ENCODE measurements at regions not wholly inside any gene's neighbourhood (a gene's known extent, or its start where the extent isn't known, plus 50 kb on each side); places are given as distances from the start of the nearest gene placed in this dataset.

DNA sequence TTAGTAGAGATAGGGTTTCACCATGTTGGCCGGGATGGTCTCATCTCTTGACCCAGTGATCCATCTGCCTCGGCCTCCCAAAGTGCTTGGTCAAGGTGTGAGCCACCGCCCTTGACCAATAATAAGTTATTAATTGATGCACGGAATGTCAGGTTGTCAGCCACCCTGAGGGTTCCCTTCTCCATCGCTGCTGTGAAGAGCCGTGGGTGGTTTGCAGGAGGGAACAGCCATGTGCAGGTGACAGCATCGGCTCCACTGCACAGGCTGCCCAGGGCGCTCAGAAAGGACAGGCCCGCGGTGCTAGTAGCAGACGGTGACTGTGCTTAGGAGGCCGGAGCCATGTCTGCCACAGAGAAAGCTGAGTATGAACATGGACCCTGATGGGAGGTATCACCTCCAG is 814.0 kb downstream of the BRD1 start:
- Histone ChIP-seq H3K27ac (ENCODE audit: extremely low read length, insufficient read depth, low read length) (no peak overlapping the region), H3K79me2 (ENCODE audit: insufficient read depth, low read length) (no peaks in the 10 kb centered on the region), H3K36me3 (replicated peaks in 1 of 2; ENCODE audit: control insufficient read depth in 1 of 2, insufficient read depth in 2 of 2, low read length in 2 of 2) (no peaks in the 10 kb centered on the region), H3K27me3 (ENCODE audit: control insufficient read depth in 1 of 2, insufficient read depth in 2 of 2, low read length in 2 of 2) (peaks cover 5 to 78% of the 10 kb centered on the region in 2 experiments; a peak in 4 of 5 replicates), H2AFZ (ENCODE audit: low read length) (no peak overlapping the region), H3K4me2 (ENCODE audit: low read depth, low read length) (no peak overlapping the region), H3K9ac (ENCODE audit: insufficient read depth, low read depth, low read length) (no peak overlapping the region), H3K4me1 (ENCODE audit: insufficient read depth, low read length) (peaks cover 17% of the 10 kb centered on the region), H3K9me3 (ENCODE audit: low read length) (no peaks in the 10 kb centered on the region), H4K20me1 (ENCODE audit: insufficient read depth, low read length) (no peaks in the 10 kb centered on the region), H3K4me3 (replicated peaks in 1 of 3; ENCODE audit: insufficient read depth in 1 of 3, low read depth in 2 of 3, low read length in 3 of 3) (no peak overlapping the region)
- ChIA-PET POLR2A (no interaction called here), CTCF (ENCODE audit: low intra/inter-chr PET ratio, low total read pairs) (no interaction called here)
- 44% methylated on average over 8 of the region's 12 CpGs for WGBS (ENCODE audit: low lambda C conversion rate)
- in situ Hi-C loops (cut with HindIII; ENCODE audit: extremely low pct_ligation_motif_present, low pct_unique_long_range_greater_than_20kb) (no loop called here), intact Hi-C loops (cut with micrococcal nuclease; ENCODE audit: unreplicated experiment) (no loop called here)
- DNase-seq (ENCODE audit: low spot score) (no peak), FAIRE-seq (no peak), ATAC-seq (no peak)
- TF ChIP-seq ZNF263 (CRISPR knock-in tag; IDR thresholded peaks at IDR 0.05) (no peak), REL (CRISPR knock-in tag; conservative IDR thresholded peaks at IDR 0.05) (no peak), NPAS2 (CRISPR knock-in tag; IDR thresholded peaks at IDR 0.05; ENCODE audit: borderline replicate concordance) (no peak), MTF1 (CRISPR knock-in tag; IDR thresholded peaks at IDR 0.05) (no peak), HOXA7 (CRISPR knock-in tag; IDR thresholded peaks at IDR 0.05) (no peak), MBD4 (IDR thresholded peaks at IDR 0.05; ENCODE audit: borderline replicate concordance, low read length) (no peak), ZNF614 (CRISPR knock-in tag; IDR thresholded peaks at IDR 0.05; ENCODE audit: borderline replicate concordance) (no peak), ZNF143 (CRISPR knock-in tag; IDR thresholded peaks at IDR 0.05) (no peak), KLF16 (CRISPR knock-in tag; IDR thresholded peaks at IDR 0.05) (no peak), ZNF549 (CRISPR knock-in tag; IDR thresholded peaks at IDR 0.05) (no peak), ELF4 (CRISPR knock-in tag; IDR thresholded peaks at IDR 0.05; ENCODE audit: borderline replicate concordance) (no peak), PHF8 (CRISPR knock-in tag; IDR thresholded peaks at IDR 0.05) (no peak), HNRNPK (IDR thresholded peaks at IDR 0.05; ENCODE audit: low read depth, low read length, poor library complexity, severe bottlenecking) (no peak), NCOR1 (IDR thresholded peaks at IDR 0.05; ENCODE audit: borderline replicate concordance, low read length) (no peak), ZFP36 (IDR thresholded peaks at IDR 0.05; ENCODE audit: borderline replicate concordance, low read depth, low read length, partially characterized antibody) (no peak), ZNF569 (CRISPR knock-in tag; IDR thresholded peaks at IDR 0.05; ENCODE audit: borderline replicate concordance) (no peak)
- TF ChIP-seq, protein P1, sequence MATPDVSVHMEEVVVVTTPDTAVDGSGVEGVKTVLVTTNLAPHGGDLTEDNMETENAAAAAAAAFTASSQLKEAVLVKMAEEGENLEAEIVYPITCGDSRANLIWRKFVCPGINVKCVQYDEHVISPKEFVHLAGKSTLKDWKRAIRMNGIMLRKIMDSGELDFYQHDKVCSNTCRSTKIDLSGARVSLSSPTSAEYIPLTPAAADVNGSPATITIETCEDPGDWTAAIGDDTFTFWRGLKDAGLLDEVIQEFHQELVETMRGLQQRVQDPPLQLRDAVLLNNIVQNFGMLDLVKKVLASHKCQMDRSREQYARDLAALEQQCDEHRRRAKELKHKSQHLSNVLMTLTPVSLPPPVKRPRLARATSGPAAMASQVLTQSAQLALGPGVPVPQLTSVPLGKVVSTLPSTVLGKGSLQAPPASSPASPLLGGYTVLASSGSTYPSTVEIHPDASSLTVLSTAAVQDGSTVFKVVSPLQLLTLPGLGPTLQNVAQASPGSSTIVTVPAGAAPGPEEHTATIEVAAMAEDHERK (CRISPR knock-in tag; IDR thresholded peaks at IDR 0.05; ENCODE audit: low read depth) = no peak
- TF ChIP-seq, protein P2, sequence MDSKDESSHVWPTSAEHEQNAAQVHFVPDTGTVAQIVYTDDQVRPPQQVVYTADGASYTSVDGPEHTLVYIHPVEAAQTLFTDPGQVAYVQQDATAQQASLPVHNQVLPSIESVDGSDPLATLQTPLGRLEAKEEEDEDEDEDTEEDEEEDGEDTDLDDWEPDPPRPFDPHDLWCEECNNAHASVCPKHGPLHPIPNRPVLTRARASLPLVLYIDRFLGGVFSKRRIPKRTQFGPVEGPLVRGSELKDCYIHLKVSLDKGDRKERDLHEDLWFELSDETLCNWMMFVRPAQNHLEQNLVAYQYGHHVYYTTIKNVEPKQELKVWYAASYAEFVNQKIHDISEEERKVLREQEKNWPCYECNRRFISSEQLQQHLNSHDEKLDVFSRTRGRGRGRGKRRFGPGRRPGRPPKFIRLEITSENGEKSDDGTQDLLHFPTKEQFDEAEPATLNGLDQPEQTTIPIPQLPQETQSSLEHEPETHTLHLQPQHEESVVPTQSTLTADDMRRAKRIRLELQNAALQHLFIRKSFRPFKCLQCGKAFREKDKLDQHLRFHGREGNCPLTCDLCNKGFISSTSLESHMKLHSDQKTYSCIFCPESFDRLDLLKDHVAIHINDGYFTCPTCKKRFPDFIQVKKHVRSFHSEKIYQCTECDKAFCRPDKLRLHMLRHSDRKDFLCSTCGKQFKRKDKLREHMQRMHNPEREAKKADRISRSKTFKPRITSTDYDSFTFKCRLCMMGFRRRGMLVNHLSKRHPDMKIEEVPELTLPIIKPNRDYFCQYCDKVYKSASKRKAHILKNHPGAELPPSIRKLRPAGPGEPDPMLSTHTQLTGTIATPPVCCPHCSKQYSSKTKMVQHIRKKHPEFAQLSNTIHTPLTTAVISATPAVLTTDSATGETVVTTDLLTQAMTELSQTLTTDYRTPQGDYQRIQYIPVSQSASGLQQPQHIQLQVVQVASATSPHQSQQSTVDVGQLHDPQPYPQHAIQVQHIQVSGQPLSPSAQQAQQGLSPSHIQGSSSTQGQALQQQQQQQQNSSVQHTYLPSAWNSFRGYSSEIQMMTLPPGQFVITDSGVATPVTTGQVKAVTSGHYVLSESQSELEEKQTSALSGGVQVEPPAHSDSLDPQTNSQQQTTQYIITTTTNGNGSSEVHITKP (CRISPR knock-in tag; IDR thresholded peaks at IDR 0.05; ENCODE audit: low read depth) = no peak
- BruUV-seq (replicated peaks) = no TSS peak

Measured in HepG2 (cell line).